ENCODE measurements at regions not wholly inside any gene's neighbourhood (a gene's known extent, or its start where the extent isn't known, plus 50 kb on each side); places are given as distances from the start of the nearest gene placed in this dataset.
A peak's percentile ranks its signal among the peaks of the same experiment; 100 is the strongest.

DNA sequence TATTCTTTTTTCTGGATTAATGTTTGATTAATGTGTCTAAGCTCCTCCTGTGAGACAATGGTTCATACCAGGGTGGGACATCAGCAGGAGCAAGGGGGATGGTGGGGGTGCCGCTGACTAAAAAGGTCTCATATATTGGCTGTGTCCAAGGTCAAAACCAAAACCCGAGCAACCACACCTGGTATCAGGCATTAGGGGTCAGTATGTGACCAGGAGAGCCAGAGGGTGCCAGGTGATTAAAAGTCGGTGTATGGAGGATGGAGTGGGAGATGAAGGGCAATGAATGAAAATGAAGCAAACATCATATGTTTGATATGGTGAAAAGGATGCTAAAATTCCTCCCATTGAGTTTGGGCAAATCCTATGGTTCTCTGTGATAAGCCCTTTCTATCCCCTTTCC lies 118.0 kb downstream of the MIAT start:
- Mint-ChIP-seq H3K4me1 (ENCODE audit: low read depth, unreplicated experiment) (peaks cover 11% of the 10 kb centered on the region), H3K27me3 (ENCODE audit: low read depth, unreplicated experiment) (peaks cover 6% of the 10 kb centered on the region), H3K4me3 (ENCODE audit: unreplicated experiment) (no peak overlapping the region), H3K9me3 (ENCODE audit: unreplicated experiment) (peaks cover 12% of the 10 kb centered on the region), H3K36me3 (ENCODE audit: low read depth, unreplicated experiment) (peaks cover 15% of the 10 kb centered on the region), H3K27ac (ENCODE audit: unreplicated experiment) (no peak overlapping the region)
- Histone ChIP-seq H3K36me3 (ENCODE audit: insufficient read depth, low read length) (no peaks in the 10 kb centered on the region), H3K4me1 (ENCODE audit: insufficient read depth, low read length) (no peaks in the 10 kb centered on the region), H3K4me3 (ENCODE audit: insufficient read depth, low read depth, low read length) (no peak overlapping the region), H3K9ac (ENCODE audit: low read length) (no peak overlapping the region), H3K27ac (ENCODE audit: low read depth, low read length) (no peak overlapping the region), H3K9me3 (ENCODE audit: insufficient read depth, low read depth, low read length) (peaks cover 5% of the 10 kb centered on the region), H3K27me3 (ENCODE audit: insufficient read depth, low read length) (no peaks in the 10 kb centered on the region), H3K4me2 (ENCODE audit: low read length) (no peak overlapping the region), H2AFZ (ENCODE audit: low read depth, low read length) (no peak overlapping the region), H3K79me2 (ENCODE audit: insufficient read depth, low read length) (no peaks in the 10 kb centered on the region), H4K20me1 (ENCODE audit: insufficient read depth, low read length) (no peaks in the 10 kb centered on the region)
- no peak for FAIRE-seq
- no peak for DNase-seq (ENCODE audit: low read depth)
- no peak for TF ChIP-seq EZH2 (IDR thresholded peaks at IDR 0.05; ENCODE audit: insufficient read depth, low read length)
- TF ChIP-seq, protein P1, sequence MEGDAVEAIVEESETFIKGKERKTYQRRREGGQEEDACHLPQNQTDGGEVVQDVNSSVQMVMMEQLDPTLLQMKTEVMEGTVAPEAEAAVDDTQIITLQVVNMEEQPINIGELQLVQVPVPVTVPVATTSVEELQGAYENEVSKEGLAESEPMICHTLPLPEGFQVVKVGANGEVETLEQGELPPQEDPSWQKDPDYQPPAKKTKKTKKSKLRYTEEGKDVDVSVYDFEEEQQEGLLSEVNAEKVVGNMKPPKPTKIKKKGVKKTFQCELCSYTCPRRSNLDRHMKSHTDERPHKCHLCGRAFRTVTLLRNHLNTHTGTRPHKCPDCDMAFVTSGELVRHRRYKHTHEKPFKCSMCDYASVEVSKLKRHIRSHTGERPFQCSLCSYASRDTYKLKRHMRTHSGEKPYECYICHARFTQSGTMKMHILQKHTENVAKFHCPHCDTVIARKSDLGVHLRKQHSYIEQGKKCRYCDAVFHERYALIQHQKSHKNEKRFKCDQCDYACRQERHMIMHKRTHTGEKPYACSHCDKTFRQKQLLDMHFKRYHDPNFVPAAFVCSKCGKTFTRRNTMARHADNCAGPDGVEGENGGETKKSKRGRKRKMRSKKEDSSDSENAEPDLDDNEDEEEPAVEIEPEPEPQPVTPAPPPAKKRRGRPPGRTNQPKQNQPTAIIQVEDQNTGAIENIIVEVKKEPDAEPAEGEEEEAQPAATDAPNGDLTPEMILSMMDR (IDR thresholded peaks at IDR 0.05; ENCODE audit: insufficient read depth, low read depth, low read length), result no peak

DNA sequence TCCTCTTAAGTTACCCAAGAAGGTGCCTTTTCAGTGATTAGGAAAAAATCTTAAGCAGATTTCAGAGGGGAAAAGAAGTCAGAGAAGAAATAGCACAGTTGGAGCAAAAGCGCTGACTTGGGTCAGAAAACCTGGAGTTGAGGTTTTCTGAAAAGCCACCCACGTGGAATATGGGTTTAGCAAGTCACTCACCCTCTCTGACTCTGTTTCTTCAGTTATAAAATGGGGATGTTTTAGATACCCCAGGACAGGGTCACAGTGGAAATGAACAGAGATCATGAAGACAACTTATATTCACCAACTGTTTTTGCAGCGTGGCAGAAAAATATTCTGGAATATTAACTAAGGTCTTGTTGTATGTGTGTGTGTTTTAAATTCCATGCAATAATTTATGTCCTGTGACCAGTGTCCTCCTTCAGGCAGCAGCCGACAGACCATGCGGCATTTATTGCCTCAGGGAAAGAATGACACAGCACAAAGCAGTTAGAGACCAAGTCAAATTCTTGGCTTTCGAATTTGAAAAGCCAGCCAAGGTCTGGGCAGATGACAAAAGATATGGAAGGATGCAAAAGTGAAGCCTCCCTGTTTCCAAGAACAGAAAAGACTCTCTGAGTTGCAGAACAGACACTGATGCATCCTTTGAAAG lies 119.9 kb downstream of the MIAT start:
- no peak overlapping the region for H3K4me3 ChIP-seq (ENCODE audit: insufficient read depth, low read depth, low read length)
- no peak for TF ChIP-seq EZH2 (IDR thresholded peaks at IDR 0.05; ENCODE audit: insufficient read depth, low read length)
- TF ChIP-seq, protein P1 (IDR thresholded peaks at IDR 0.05; ENCODE audit: insufficient read depth, low read depth, low read length), result no peak
- Mint-ChIP-seq H3K36me3 (ENCODE audit: low read depth, unreplicated experiment) (peaks cover 20% of the 10 kb centered on the region), H3K27me3 (ENCODE audit: low read depth, unreplicated experiment) (peaks cover 13% of the 10 kb centered on the region), H3K4me3 (ENCODE audit: unreplicated experiment) (no peak overlapping the region), H3K9me3 (ENCODE audit: unreplicated experiment) (peaks cover 17% of the 10 kb centered on the region), H3K4me1 (ENCODE audit: low read depth, unreplicated experiment) (peaks cover 11% of the 10 kb centered on the region), H3K27ac (ENCODE audit: unreplicated experiment) (peak overlapping the region; percentile 21)
- no peak overlapping the region for H3K4me2 ChIP-seq (ENCODE audit: low read length)
- H3K4me1 ChIP-seq (ENCODE audit: insufficient read depth, low read length), result no peaks in the 10 kb centered on the region
- no peak overlapping the region for H3K9ac ChIP-seq (ENCODE audit: low read length)
- no peak overlapping the region for H3K27ac ChIP-seq (ENCODE audit: low read depth, low read length)
- H3K79me2 ChIP-seq (ENCODE audit: insufficient read depth, low read length), result no peaks in the 10 kb centered on the region
- FAIRE-seq, result peak; percentile 70
- H3K36me3 ChIP-seq (ENCODE audit: insufficient read depth, low read length), result no peaks in the 10 kb centered on the region
- no peaks in the 10 kb centered on the region for H3K27me3 ChIP-seq (ENCODE audit: insufficient read depth, low read length)
- H4K20me1 ChIP-seq (ENCODE audit: insufficient read depth, low read length), result no peaks in the 10 kb centered on the region
- H2AFZ ChIP-seq (ENCODE audit: low read depth, low read length), result no peak overlapping the region
- peak; percentile 50 for DNase-seq (ENCODE audit: low read depth)
- peaks cover 5% of the 10 kb centered on the region for H3K9me3 ChIP-seq (ENCODE audit: insufficient read depth, low read depth, low read length)

DNA sequence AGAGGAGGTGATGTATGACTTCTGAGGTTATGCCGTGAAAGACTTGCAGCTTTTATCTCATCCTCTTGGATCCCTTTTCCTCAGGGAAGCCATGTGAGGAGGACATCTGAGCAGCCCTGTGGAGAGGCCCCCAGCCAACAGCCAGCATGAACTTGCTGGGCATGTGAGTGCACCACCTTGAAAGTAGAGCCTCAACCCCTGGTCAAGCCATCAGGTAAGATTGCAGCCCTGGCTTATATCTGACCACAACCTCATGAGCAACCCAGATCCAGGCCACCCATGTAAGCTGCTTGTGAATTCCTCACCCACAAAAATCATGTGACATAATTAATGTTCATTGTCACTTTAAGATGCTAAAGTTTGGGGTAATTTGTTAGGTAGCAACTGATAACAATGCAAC lies 121.0 kb downstream of the MIAT start:
- Histone ChIP-seq H3K4me3 (ENCODE audit: insufficient read depth, low read depth, low read length) (no peak overlapping the region), H3K4me1 (ENCODE audit: insufficient read depth, low read length) (no peaks in the 10 kb centered on the region), H3K4me2 (ENCODE audit: low read length) (no peak overlapping the region), H3K36me3 (ENCODE audit: insufficient read depth, low read length) (no peaks in the 10 kb centered on the region), H2AFZ (ENCODE audit: low read depth, low read length) (no peak overlapping the region), H4K20me1 (ENCODE audit: insufficient read depth, low read length) (no peaks in the 10 kb centered on the region), H3K27me3 (ENCODE audit: insufficient read depth, low read length) (no peaks in the 10 kb centered on the region), H3K9ac (ENCODE audit: low read length) (no peak overlapping the region), H3K27ac (ENCODE audit: low read depth, low read length) (no peak overlapping the region), H3K79me2 (ENCODE audit: insufficient read depth, low read length) (no peaks in the 10 kb centered on the region), H3K9me3 (ENCODE audit: insufficient read depth, low read depth, low read length) (peaks cover 5% of the 10 kb centered on the region)
- Mint-ChIP-seq H3K36me3 (ENCODE audit: low read depth, unreplicated experiment) (peaks cover 22% of the 10 kb centered on the region), H3K27ac (ENCODE audit: unreplicated experiment) (no peak overlapping the region), H3K9me3 (ENCODE audit: unreplicated experiment) (peaks cover 23% of the 10 kb centered on the region), H3K27me3 (ENCODE audit: low read depth, unreplicated experiment) (peaks cover 23% of the 10 kb centered on the region), H3K4me1 (ENCODE audit: low read depth, unreplicated experiment) (peaks cover 11% of the 10 kb centered on the region), H3K4me3 (ENCODE audit: unreplicated experiment) (no peak overlapping the region)
- FAIRE-seq (no peak), DNase-seq (ENCODE audit: low read depth) (no peak)
- TF ChIP-seq EZH2 (IDR thresholded peaks at IDR 0.05; ENCODE audit: insufficient read depth, low read length), result no peak
- TF ChIP-seq, protein P1 (IDR thresholded peaks at IDR 0.05; ENCODE audit: insufficient read depth, low read depth, low read length), result no peak

Measured in astrocyte (in vitro differentiated cells and primary cell).